ENCODE measurements at regions not wholly inside any gene's neighbourhood (a gene's known extent, or its start where the extent isn't known, plus 50 kb on each side); places are given as distances from the start of the nearest gene placed in this dataset.

DNA sequence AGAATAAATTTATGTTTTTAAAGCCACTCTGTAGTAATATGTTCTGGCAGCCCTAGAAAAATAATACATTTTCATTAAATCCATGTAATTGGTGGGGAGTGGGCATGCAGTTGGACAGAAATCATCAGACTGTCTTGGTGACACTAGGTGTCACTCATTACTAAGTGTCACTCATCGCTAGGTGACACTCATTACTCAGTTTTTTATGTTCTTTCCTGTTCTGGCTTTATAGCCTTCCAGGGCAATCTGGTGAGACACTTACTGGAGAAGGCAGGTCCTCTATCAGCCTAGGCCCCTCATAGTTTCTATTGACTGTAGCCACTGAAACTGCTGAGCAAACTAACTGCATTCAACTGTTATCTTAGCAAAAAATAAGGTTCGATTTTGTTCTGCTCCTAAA lies 542.1 kb downstream of the SLITRK1 start:
- FAIRE-seq (no peak), DNase-seq (ENCODE audit: low spot score) (no peak)

DNA sequence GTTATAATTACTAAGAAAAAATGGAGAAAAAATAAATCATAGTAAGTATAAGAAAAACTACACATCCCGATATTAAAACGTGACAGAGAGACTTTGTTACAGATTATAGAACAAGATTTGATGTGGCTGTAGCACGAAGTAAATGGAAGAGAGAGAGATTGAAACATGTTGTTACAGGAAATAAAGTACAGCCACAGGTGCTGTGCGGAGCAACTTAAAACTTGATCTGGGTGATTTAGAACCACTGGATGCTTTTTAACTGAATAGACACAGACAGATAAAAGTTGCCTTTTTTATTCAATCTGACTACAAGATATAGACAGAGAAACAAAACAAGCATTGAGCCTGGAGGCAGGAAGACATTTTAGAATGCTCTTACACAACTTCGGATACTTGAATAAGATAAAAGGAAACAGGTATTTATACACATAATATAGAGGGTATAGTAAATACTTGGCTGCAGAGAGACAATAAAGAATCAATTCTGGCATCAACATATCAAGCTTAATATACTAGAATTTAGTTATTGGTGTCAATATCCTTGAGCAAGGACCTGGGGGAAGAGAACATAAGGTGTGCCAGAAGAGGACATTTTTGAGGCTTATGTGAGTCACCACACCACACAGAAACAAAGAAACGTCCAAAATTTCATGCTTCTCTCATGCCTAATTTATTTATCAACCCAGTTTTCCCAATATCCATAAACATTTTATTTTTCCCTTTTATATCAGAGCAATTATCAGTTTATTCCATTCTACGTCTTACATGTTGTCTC lies 548.5 kb downstream of the SLITRK1 start:
- DNase-seq (ENCODE audit: low spot score) (no peak), FAIRE-seq (no peak)

GRCh38 chr13:83332751-83333150 lies 549.5 kb downstream of the SLITRK1 start:
- FAIRE-seq (no peak), DNase-seq (ENCODE audit: low spot score) (no peak)

DNA sequence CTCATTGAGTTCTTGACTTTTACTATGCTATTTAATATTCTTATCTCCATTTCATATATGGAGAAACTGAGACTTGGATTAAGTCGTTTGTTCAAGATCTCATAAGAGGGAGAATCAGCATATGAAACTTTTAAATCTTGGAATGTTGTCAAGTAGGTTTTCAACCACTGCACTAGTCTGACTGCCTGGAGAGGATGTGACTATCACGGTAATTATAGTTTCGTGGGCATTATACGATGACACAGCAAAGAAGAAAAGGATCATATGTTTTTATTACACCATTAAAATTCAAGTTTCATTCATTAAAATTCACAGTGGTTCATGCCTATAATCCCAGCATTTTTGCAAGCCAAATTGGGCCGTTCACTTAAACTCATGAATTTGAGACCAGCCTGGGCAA lies 555.2 kb downstream of the SLITRK1 start:
- no peak for FAIRE-seq
- no peak for DNase-seq (ENCODE audit: low spot score)

GRCh38 chr13:83325125-83325853 lies 557.0 kb downstream of the SLITRK1 start:
- FAIRE-seq (no peak), DNase-seq (ENCODE audit: low spot score) (no peak)

DNA sequence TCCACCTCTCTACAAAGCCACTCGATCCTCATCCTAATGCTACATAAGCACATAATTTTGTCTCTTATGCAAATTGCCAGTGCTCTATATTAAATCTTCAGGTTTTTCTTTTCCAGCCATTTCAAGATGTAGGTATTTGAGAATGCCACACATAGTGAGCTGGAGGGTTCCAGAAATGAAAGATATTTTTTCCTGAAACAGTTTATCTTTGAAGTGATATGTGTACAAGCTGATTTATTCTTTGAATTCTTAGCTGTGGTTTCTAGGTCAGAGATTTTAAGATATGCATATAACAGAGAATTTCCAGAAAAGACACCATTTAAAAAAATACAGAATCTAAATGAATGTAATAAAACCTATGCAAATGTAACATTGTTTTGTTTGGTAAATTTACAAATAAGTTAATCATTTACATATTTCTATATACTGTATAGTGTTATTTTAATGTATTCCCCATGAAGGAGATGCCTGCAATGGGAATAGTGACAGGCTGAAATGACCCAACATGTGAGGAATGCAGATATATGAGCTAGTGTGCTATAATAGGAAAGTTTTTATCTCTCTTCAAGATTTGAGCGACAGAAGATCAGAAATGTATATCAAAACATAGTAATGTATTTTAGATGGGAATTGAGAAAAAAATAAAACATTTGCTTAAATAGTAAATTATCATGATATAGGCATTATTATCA lies 570.2 kb downstream of the SLITRK1 start:
- FAIRE-seq (no peak), DNase-seq (ENCODE audit: low spot score) (no peak)

GRCh38 chr13:83298617-83299016 lies 583.7 kb downstream of the SLITRK1 start:
- no peak for FAIRE-seq

GRCh38 chr13:83297586-83298290 lies 584.5 kb downstream of the SLITRK1 start:
- DNase-seq (ENCODE audit: low spot score) = no peak

More at GRCh38 chr13:83298617-83299016, 583.7 kb downstream of the SLITRK1 start:
- DNase-seq (ENCODE audit: low spot score) = no peak

DNA sequence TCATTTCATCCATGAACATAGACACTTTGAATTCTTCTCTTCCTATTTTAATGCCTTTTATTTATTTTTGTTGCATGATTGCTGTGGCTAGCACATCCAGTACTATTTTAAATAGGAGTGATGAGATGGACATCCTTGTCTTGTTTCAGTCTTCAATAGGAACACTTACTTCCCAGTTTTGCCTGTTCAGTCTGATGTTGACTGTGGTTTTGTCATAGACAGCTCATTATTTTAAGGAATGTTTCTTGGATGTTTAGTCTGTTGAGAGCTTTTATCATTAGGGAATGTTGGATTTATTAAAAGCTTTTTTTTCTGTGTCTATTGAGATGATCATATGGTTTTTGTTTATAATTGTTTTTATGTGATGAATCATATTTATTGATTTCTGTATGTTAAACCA lies 586.6 kb downstream of the SLITRK1 start:
- DNase-seq (ENCODE audit: low spot score) (no peak), FAIRE-seq (no peak)

More at GRCh38 chr13:83297586-83298290, 584.5 kb downstream of the SLITRK1 start:
- no peak for FAIRE-seq

DNA sequence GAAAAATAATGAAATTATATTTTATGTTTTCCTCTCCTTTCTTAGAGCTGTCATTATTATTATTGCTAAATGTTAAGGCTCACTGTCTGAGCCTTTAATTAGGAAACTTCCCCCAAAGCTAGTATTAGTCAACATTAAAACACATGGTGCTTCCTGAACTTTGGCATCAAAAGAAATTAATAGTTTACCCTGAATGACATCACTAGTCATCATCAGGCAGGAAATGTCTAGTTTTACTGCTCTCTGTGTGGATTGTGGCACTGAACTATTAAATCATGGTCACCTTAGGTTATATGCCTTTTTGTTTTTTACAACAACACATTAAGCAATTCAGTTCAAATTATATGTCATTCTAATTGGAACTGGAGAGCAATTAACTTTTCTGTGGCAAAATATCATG lies 595.5 kb downstream of the SLITRK1 start:
- FAIRE-seq (no peak), DNase-seq (ENCODE audit: low spot score) (no peak)

DNA sequence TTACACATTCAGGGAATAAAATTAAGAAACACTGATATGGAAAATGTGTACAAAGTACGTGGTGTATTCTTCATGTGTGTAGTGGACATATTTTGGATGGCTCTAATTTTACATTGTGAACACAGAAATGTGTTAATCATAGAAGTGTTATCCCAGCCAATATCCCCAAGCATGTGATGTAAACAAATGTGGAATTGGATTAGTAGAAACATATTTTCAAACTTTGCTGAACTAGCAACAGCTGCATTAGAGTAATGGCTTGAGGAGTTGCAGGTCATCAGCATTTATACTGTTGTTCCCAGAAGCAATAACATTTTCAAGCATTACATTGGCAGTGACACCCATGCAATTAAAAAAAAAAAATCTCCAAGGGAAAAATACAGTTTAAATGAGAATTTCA lies 600.6 kb downstream of the SLITRK1 start:
- DNase-seq (ENCODE audit: low spot score) (no peak), FAIRE-seq (no peak)

GRCh38 chr13:83274679-83275078 lies 607.6 kb downstream of the SLITRK1 start:
- no peak for FAIRE-seq

GRCh38 chr13:83272652-83273240 lies 609.5 kb downstream of the SLITRK1 start:
- FAIRE-seq = no peak
- DNase-seq (ENCODE audit: low spot score) = no peak

More at GRCh38 chr13:83274679-83275078, 607.6 kb downstream of the SLITRK1 start:
- no peak for DNase-seq (ENCODE audit: low spot score)

- FAIRE-seq = no peak
- DNase-seq (ENCODE audit: low spot score) = no peak
Measured at GRCh38 chr13:83272076-83272475, 610.2 kb downstream of the SLITRK1 start.

GRCh38 chr13:83265279-83265678 lies 617.0 kb downstream of the SLITRK1 start:
- DNase-seq (ENCODE audit: low spot score) (no peak), FAIRE-seq (no peak)

- DNase-seq (ENCODE audit: low spot score) (no peak), FAIRE-seq (no peak)
Measured at GRCh38 chr13:83248751-83249150, 633.5 kb downstream of the SLITRK1 start.

GRCh38 chr13:83232626-83233025 lies 649.6 kb downstream of the SLITRK1 start:
- no peak for FAIRE-seq

GRCh38 chr13:83229574-83230305 lies 652.5 kb downstream of the SLITRK1 start:
- DNase-seq (ENCODE audit: low spot score) (no peak), FAIRE-seq (no peak)

More at GRCh38 chr13:83232626-83233025, 649.6 kb downstream of the SLITRK1 start:
- no peak for DNase-seq (ENCODE audit: low spot score)

DNA sequence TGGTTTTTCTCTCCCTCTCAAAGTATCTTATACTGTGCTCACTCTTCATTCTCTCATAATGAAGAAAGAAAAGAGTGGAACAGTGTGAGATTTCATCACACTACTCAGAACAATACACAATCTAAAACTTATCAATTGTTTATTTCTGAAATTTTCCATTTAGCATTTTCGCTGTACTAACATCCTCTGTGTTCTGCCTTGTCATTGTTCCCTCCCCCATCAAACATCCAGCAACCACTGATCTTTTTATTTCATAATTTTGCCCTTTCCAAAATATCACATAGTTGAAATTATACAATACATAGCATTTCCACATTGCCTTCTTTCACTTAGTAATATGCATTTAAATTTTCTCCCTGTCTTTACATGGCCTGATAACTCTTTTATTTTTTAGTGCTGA lies 658.7 kb downstream of the SLITRK1 start:
- FAIRE-seq = no peak
- no peak for DNase-seq (ENCODE audit: low spot score)

GRCh38 chr13:83221813-83222241 lies 660.4 kb downstream of the SLITRK1 start:
- FAIRE-seq (no peak), DNase-seq (ENCODE audit: low spot score) (no peak)
